Endothelial cell of umbilical vein (primary cell): ENCODE measurements at regions not wholly inside any gene's neighbourhood (a gene's known extent, or its start where the extent isn't known, plus 50 kb on each side); places are given as distances from the start of the nearest gene placed in this dataset.

Experiments used
- BruUV-seq: library from RNA; stranded (reverse); fragments of 400-500 nt; replicated peaks from 2 replicates; lab custom pipeline; 2021; lab: Mats Ljungman, UMichigan
- CTCF ChIA-PET: fragments of 300-600, 350-600 bp; sonication (Branson Sonifier 250); formaldehyde crosslinking; loops from one replicate; lab custom pipeline; 2021; ENCODE audit warnings: antibody characterized with exemption, inconsistent platforms; lab: Charles Lee
- POLR2A ChIA-PET: fragments of 300-600, 350-600 bp; sonication (Branson Sonifier 250); formaldehyde crosslinking; loops from one replicate; lab custom pipeline; 2021; ENCODE audit warnings: antibody characterized with exemption, inconsistent platforms; lab: Charles Lee
- DNase-seq: peaks from one replicate; pipeline ENCODE4 v3.0.0-alpha.2; 2011; ENCODE audit warnings: low read depth, low spot score
- FAIRE-seq: peaks from 2 replicates; lab custom pipeline; 2011; peaks lifted over from hg19 to GRCh38; lab: Jason Lieb, UNC
- H2AFZ ChIP-seq: 2 replicates; pipeline ENCODE4 v1.6.0; 2012; ENCODE audit warnings: low read depth, low read length, control low read depth, inconsistent platforms
- H3K27ac ChIP-seq: 2 replicates; pipeline ENCODE4 v1.5.1; 2011; ENCODE audit warnings: low read depth, mild to moderate bottlenecking, control low read depth, low read length, moderate library complexity; ENCODE audit not compliant: insufficient read depth
- H3K27me3 ChIP-seq, 2 experiments: 2 replicates each; pipeline versions ENCODE4 v1.6.0 to v1.6.1; 2011; ENCODE audit warnings: low read length in 2 of 2, mixed read lengths in 1 of 2; ENCODE audit not compliant: control insufficient read depth in 2 of 2, insufficient read depth in 2 of 2
- H3K36me3 ChIP-seq, 2 experiments: 2 replicates in 1 of 2; 3 replicates in 1 of 2; pipeline ENCODE4 v1.5.1; 2011; ENCODE audit warnings: low read length in 2 of 2, mild to moderate bottlenecking in 1 of 2, moderate library complexity in 1 of 2; ENCODE audit not compliant: control insufficient read depth in 2 of 2, insufficient read depth in 2 of 2; ENCODE audit errors: extremely low read depth in 1 of 2
- H3K4me1 ChIP-seq: 3 replicates; pipeline ENCODE4 v1.5.1; 2011; ENCODE audit warnings: mild to moderate bottlenecking, low read length; ENCODE audit not compliant: control insufficient read depth, insufficient read depth; ENCODE audit errors: extremely low read depth
- H3K4me2 ChIP-seq: 2 replicates; pipeline ENCODE4 v1.6.1; 2011; ENCODE audit warnings: low read length, control low read depth, mixed read lengths; ENCODE audit not compliant: insufficient read depth
- H3K4me3 ChIP-seq, 3 experiments: fragments of 200-600 bp in 1 of 3; sonication (generic), shearing (Covaris generic) in 1 of 3; replicated peaks in 1 of 3; 2 replicates each; pipeline ENCODE4 v1.5.1; 2011 to 2016; ENCODE audit warnings: control low read depth in 3 of 3, low read length in 3 of 3, mild to moderate bottlenecking in 2 of 3, inconsistent platforms in 1 of 3, low read depth in 1 of 3, moderate library complexity in 1 of 3; ENCODE audit not compliant: insufficient read depth in 1 of 3
- H3K79me2 ChIP-seq: 2 replicates; pipeline ENCODE4 v1.6.0; 2012; ENCODE audit warnings: low read length, inconsistent platforms; ENCODE audit not compliant: control insufficient read depth, insufficient read depth
- H3K9ac ChIP-seq: replicated peaks from 2 replicates; pipeline ENCODE3; 2011; ENCODE audit warnings: low read length, control low read depth; ENCODE audit not compliant: insufficient read depth; ENCODE audit errors: extremely low read depth
- H3K9me1 ChIP-seq: replicated peaks from 3 replicates; pipeline ENCODE4 v1.6.0; 2011; ENCODE audit warnings: mild to moderate bottlenecking, low read length; ENCODE audit not compliant: control insufficient read depth, insufficient read depth; ENCODE audit errors: extremely low read depth
- H3K9me3 ChIP-seq: replicated peaks from 2 replicates; pipeline ENCODE4 v1.5.1; 2012; ENCODE audit warnings: low read length, inconsistent platforms; ENCODE audit not compliant: control insufficient read depth, insufficient read depth
- H4K20me1 ChIP-seq: replicated peaks from 2 replicates; pipeline ENCODE3; 2011; ENCODE audit warnings: mild to moderate bottlenecking, low read length; ENCODE audit not compliant: control insufficient read depth, insufficient read depth; ENCODE audit errors: extremely low read depth
- EZH2 ChIP-seq: IDR thresholded peaks from 2 replicates; pipeline ENCODE4 v1.6.1; 2012; ENCODE audit warnings: borderline replicate concordance, low read depth, mild to moderate bottlenecking, moderate library complexity, low read length, inconsistent platforms; ENCODE audit not compliant: severe bottlenecking
- FOS ChIP-seq: IDR thresholded peaks from 2 replicates; pipeline ENCODE4 v1.6.1; 2011; ENCODE audit warnings: mild to moderate bottlenecking, low read length, moderate library complexity, borderline replicate concordance; ENCODE audit not compliant: insufficient read depth
- GATA2 ChIP-seq: IDR thresholded peaks from 2 replicates; pipeline ENCODE4 v1.7.0; 2011; ENCODE audit warnings: low read depth, mild to moderate bottlenecking, moderate library complexity, mixed read lengths, low read length; ENCODE audit not compliant: insufficient read length, insufficient read depth
- JUN ChIP-seq: IDR thresholded peaks from 2 replicates; pipeline ENCODE4 v1.6.1; 2011; ENCODE audit warnings: borderline replicate concordance, low read depth; ENCODE audit not compliant: insufficient read length, insufficient read depth
- MYC ChIP-seq: IDR thresholded peaks from one replicate; pipeline ENCODE4 v1.6.1; 2011; ENCODE audit warnings: mild to moderate bottlenecking, low read depth, low read length
- POLR2A ChIP-seq: IDR thresholded peaks from 2 replicates; pipeline ENCODE4 v1.6.1; 2012; ENCODE audit warnings: low read depth, mild to moderate bottlenecking, control low read depth, low read length
- POLR2AphosphoS5 ChIP-seq: IDR thresholded peaks from 2 replicates; pipeline ENCODE4 v1.6.1; 2012; ENCODE audit warnings: low read depth, mild to moderate bottlenecking, control low read depth, low read length, moderate library complexity; ENCODE audit not compliant: insufficient read depth
- dilution Hi-C: fragments of 300-500 bp; cut with MboI; formaldehyde crosslinking; loops from one replicate; pipeline ENCODE4 v1.15.0; 2019; ENCODE audit warnings: low sequenced_read_pairs; ENCODE audit not compliant: extremely low pct_ligation_motif_present
- intact Hi-C: fragments of 100-400 bp; cut with micrococcal nuclease; formaldehyde crosslinking; loops from one replicate; pipeline ENCODE4 v1.10.0; 2022
- TF ChIP-seq, protein P1 (sequence below), 2 donors: IDR thresholded peaks; 1 replicate in 1 of 2; 2 replicates in 1 of 2; pipeline ENCODE4 v1.5.1; 2011; ENCODE audit warnings: low read length in 2 of 2, mild to moderate bottlenecking in 2 of 2, moderate library complexity in 2 of 2, control low read depth in 1 of 2, inconsistent platforms in 1 of 2, low read depth in 1 of 2; ENCODE audit not compliant: insufficient read depth in 1 of 2; ENCODE audit errors: extremely low read depth in 1 of 2
- TF ChIP-seq, protein P2 (sequence below): IDR thresholded peaks from 2 replicates; pipeline ENCODE4 v1.6.1; 2011; ENCODE audit not compliant: insufficient read depth, insufficient read length

DNA sequence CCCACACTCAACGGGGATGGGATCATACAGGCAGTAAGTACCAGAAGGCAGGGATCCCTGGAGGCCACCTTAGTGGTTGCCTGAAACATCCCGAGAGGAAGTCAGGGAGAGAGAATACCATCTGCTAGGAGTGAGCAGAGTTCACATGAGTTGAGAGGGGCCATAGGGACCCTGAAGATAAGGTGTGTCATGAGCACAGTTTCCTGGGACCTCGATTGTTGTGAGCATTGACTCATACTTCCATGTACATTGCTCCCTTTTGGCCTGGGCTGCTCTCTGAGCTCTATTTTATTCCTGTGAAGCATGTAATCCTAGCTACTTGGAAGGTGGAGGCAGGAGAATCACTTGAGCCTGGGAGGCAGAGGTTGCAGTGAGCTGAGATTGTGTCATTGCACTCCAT, 120.5 kb downstream of the TBC1D30 start:
- Histone ChIP-seq H3K4me2 (no peak overlapping the region), H3K9ac (no peak overlapping the region), H3K27ac (no peak overlapping the region), H3K36me3 (no peaks in the 10 kb centered on the region), H3K4me1 (no peaks in the 10 kb centered on the region), H3K27me3 (peaks cover 2% of the 10 kb centered on the region in 2 experiments), H2AFZ (no peak overlapping the region), H4K20me1 (no peaks in the 10 kb centered on the region), H3K9me1 (no peaks in the 10 kb centered on the region), H3K4me3 (no peak overlapping the region), H3K79me2 (no peaks in the 10 kb centered on the region), H3K9me3 (no peaks in the 10 kb centered on the region)
- dilution Hi-C loops, result no loop called here
- BruUV-seq, result no TSS peak
- TF ChIP-seq, protein P1, sequence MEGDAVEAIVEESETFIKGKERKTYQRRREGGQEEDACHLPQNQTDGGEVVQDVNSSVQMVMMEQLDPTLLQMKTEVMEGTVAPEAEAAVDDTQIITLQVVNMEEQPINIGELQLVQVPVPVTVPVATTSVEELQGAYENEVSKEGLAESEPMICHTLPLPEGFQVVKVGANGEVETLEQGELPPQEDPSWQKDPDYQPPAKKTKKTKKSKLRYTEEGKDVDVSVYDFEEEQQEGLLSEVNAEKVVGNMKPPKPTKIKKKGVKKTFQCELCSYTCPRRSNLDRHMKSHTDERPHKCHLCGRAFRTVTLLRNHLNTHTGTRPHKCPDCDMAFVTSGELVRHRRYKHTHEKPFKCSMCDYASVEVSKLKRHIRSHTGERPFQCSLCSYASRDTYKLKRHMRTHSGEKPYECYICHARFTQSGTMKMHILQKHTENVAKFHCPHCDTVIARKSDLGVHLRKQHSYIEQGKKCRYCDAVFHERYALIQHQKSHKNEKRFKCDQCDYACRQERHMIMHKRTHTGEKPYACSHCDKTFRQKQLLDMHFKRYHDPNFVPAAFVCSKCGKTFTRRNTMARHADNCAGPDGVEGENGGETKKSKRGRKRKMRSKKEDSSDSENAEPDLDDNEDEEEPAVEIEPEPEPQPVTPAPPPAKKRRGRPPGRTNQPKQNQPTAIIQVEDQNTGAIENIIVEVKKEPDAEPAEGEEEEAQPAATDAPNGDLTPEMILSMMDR (IDR thresholded peaks at IDR 0.05; ENCODE audit: extremely low read depth in 1 of 2, insufficient read depth in 1 of 2, low read depth in 1 of 2, low read length in 2 of 2), result no peak
- TF ChIP-seq GATA2 (no peak), POLR2A (no peak), POLR2AphosphoS5 (no peak), MYC (no peak), EZH2 (no peak), JUN (no peak), FOS (no peak)
- TF ChIP-seq, protein P2, sequence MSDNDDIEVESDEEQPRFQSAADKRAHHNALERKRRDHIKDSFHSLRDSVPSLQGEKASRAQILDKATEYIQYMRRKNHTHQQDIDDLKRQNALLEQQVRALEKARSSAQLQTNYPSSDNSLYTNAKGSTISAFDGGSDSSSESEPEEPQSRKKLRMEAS, result no peak
- DNase-seq (no peak), FAIRE-seq (no peak)
- intact Hi-C loops, result no loop called here
- ChIA-PET CTCF (no interaction called here), POLR2A (interaction anchor here (0.5 kb wide), 1 partner anchor 198 kb away, joined by 3 read pairs; no protein-coding TSS in a partner anchor)
